ENCODE measurements at regions not wholly inside any gene's neighbourhood (a gene's known extent, or its start where the extent isn't known, plus 50 kb on each side); places are given as distances from the start of the nearest gene placed in this dataset.

GRCh38 chr4:84269536-84270044, 229.5 kb downstream of the NKX6-1 start:
- intact Hi-C loops (cut with micrococcal nuclease; ENCODE audit: unreplicated experiment), result no loop called here
- DNase-seq, result no peak
- Mint-ChIP-seq H3K4me1 (ENCODE audit: low read depth, unreplicated experiment) (no peaks in the 10 kb centered on the region), H3K27me3 (ENCODE audit: unreplicated experiment) (peaks cover 12% of the 10 kb centered on the region), H3K4me3 (ENCODE audit: low read depth, unreplicated experiment) (no peak overlapping the region), H3K36me3 (ENCODE audit: insufficient read depth, unreplicated experiment) (no peaks in the 10 kb centered on the region), H3K9me3 (ENCODE audit: low read depth, unreplicated experiment) (no peaks in the 10 kb centered on the region), H3K27ac (ENCODE audit: unreplicated experiment) (no peak overlapping the region)
- BruUV-seq (replicated peaks), result no TSS peak
- no peak for TF ChIP-seq CTCF (IDR thresholded peaks at IDR 0.05; ENCODE audit: unreplicated experiment)
- CTCF ChIA-PET, result no interaction called here

- Mint-ChIP-seq H3K4me1 (ENCODE audit: low read depth, unreplicated experiment) (no peaks in the 10 kb centered on the region), H3K27me3 (ENCODE audit: unreplicated experiment) (peaks cover 33% of the 10 kb centered on the region)
- no TSS peak for BruUV-seq (replicated peaks)
Measured at GRCh38 chr4:84264652-84265051, 234.4 kb downstream of the NKX6-1 start.

GRCh38 chr4:84263415-84263814, 235.7 kb downstream of the NKX6-1 start:
- Mint-ChIP-seq H3K27ac (ENCODE audit: unreplicated experiment) (no peak overlapping the region), H3K36me3 (ENCODE audit: insufficient read depth, unreplicated experiment) (no peaks in the 10 kb centered on the region), H3K4me3 (ENCODE audit: low read depth, unreplicated experiment) (no peak overlapping the region), H3K27me3 (ENCODE audit: unreplicated experiment) (peaks cover 38% of the 10 kb centered on the region), H3K4me1 (ENCODE audit: low read depth, unreplicated experiment) (no peaks in the 10 kb centered on the region), H3K9me3 (ENCODE audit: low read depth, unreplicated experiment) (no peaks in the 10 kb centered on the region)
- no peak for TF ChIP-seq CTCF (IDR thresholded peaks at IDR 0.05; ENCODE audit: unreplicated experiment)
- no TSS peak for BruUV-seq (replicated peaks)
- intact Hi-C loops (cut with micrococcal nuclease; ENCODE audit: unreplicated experiment), result no loop called here
- DNase-seq, result no peak
- CTCF ChIA-PET, result no interaction called here

More at GRCh38 chr4:84264652-84265051, 234.4 kb downstream of the NKX6-1 start:
- CTCF ChIA-PET, result no interaction called here
- no peak for TF ChIP-seq CTCF (IDR thresholded peaks at IDR 0.05; ENCODE audit: unreplicated experiment)
- H3K27ac Mint-ChIP-seq (ENCODE audit: unreplicated experiment), result no peak overlapping the region
- DNase-seq, result no peak
- H3K4me3 Mint-ChIP-seq (ENCODE audit: low read depth, unreplicated experiment), result no peak overlapping the region
- no peaks in the 10 kb centered on the region for H3K9me3 Mint-ChIP-seq (ENCODE audit: low read depth, unreplicated experiment)
- intact Hi-C loops (cut with micrococcal nuclease; ENCODE audit: unreplicated experiment), result no loop called here
- H3K36me3 Mint-ChIP-seq (ENCODE audit: insufficient read depth, unreplicated experiment), result no peaks in the 10 kb centered on the region

GRCh38 chr4:84260495-84260894, 238.6 kb downstream of the NKX6-1 start:
- Mint-ChIP-seq H3K27ac (ENCODE audit: unreplicated experiment) (no peak overlapping the region), H3K27me3 (ENCODE audit: unreplicated experiment) (peaks cover 29% of the 10 kb centered on the region), H3K9me3 (ENCODE audit: low read depth, unreplicated experiment) (no peaks in the 10 kb centered on the region), H3K4me3 (ENCODE audit: low read depth, unreplicated experiment) (no peak overlapping the region), H3K36me3 (ENCODE audit: insufficient read depth, unreplicated experiment) (no peaks in the 10 kb centered on the region), H3K4me1 (ENCODE audit: low read depth, unreplicated experiment) (no peaks in the 10 kb centered on the region)
- DNase-seq, result no peak
- intact Hi-C loops (cut with micrococcal nuclease; ENCODE audit: unreplicated experiment), result no loop called here
- no peak for TF ChIP-seq CTCF (IDR thresholded peaks at IDR 0.05; ENCODE audit: unreplicated experiment)
- BruUV-seq (replicated peaks), result no TSS peak
- CTCF ChIA-PET, result no interaction called here
